C4-2B (cell line): ENCODE measurements at regions not wholly inside any gene's neighbourhood (a gene's known extent, or its start where the extent isn't known, plus 50 kb on each side); places are given as distances from the start of the nearest gene placed in this dataset.

ENCODE experiments used
- ZFX ChIP-seq: fragments of 450-650 bp; IDR thresholded peaks from 2 replicates; pipeline ENCODE4 v1.6.1; 2017
- TF ChIP-seq, protein P1 (sequence below): fragments of 450-650 bp; conservative IDR thresholded peaks from 2 replicates; pipeline ENCODE4 v1.5.1; 2017; ENCODE audit warnings: mild to moderate bottlenecking

DNA sequence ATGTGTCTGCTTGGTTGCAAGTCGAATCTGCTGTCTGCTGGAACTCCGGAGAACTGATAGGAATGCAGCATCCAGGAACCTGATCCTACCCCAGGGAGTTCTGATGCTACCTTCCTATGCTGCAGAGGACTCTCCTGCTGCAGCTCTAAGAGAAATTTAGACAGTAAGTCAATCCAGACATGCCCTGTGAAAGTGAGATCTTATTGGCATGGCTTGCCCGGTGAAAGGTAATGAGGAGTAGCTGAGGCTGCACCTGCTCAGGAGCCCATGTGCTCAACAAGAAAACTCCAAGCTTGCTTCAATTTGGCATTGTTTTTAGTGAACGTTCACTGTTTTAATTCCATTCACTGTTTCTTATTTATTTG is 217.3 kb upstream of the SERP2 start:
- TF ChIP-seq, protein P1, sequence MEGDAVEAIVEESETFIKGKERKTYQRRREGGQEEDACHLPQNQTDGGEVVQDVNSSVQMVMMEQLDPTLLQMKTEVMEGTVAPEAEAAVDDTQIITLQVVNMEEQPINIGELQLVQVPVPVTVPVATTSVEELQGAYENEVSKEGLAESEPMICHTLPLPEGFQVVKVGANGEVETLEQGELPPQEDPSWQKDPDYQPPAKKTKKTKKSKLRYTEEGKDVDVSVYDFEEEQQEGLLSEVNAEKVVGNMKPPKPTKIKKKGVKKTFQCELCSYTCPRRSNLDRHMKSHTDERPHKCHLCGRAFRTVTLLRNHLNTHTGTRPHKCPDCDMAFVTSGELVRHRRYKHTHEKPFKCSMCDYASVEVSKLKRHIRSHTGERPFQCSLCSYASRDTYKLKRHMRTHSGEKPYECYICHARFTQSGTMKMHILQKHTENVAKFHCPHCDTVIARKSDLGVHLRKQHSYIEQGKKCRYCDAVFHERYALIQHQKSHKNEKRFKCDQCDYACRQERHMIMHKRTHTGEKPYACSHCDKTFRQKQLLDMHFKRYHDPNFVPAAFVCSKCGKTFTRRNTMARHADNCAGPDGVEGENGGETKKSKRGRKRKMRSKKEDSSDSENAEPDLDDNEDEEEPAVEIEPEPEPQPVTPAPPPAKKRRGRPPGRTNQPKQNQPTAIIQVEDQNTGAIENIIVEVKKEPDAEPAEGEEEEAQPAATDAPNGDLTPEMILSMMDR = no peak
- no peak for TF ChIP-seq ZFX
